HL-60 (cell line): ENCODE measurements at regions not wholly inside any gene's neighbourhood (a gene's known extent, or its start where the extent isn't known, plus 50 kb on each side); places are given as distances from the start of the nearest gene placed in this dataset.

Experiments
- DNase-seq, 2 experiments: peaks; one replicate each; pipeline ENCODE4 v3.0.0-alpha.2; 2010 to 2020; ENCODE audit warnings: low read depth in 1 of 2, low spot score in 1 of 2
- H3K27ac ChIP-seq: fragments of 250-450 bp; sonication (Bioruptor Pico); replicated peaks from 2 replicates; pipeline ENCODE4 v1.5.1; 2020; ENCODE audit warnings: mild to moderate bottlenecking, moderate library complexity
- H3K27me3 ChIP-seq: fragments of 250-450 bp; sonication (Bioruptor Pico); 2 replicates; pipeline ENCODE4 v1.5.1; 2021; ENCODE audit warnings: mild to moderate bottlenecking, moderate library complexity; ENCODE audit not compliant: insufficient read depth, poor library complexity, severe bottlenecking
- H3K4me3 ChIP-seq: replicated peaks from 2 replicates; pipeline ENCODE4 v1.5.1; 2011; ENCODE audit warnings: mild to moderate bottlenecking, control low read depth, low read length; ENCODE audit not compliant: insufficient read depth
- GABPA ChIP-seq: IDR thresholded peaks from 2 replicates; pipeline ENCODE4 v1.6.1; 2012; ENCODE audit warnings: low read depth
- POLR2AphosphoS5 ChIP-seq: IDR thresholded peaks from 2 replicates; pipeline ENCODE4 v1.6.1; 2012; ENCODE audit warnings: low read depth
- SPI1 ChIP-seq: IDR thresholded peaks from 2 replicates; pipeline ENCODE4 v1.6.1; 2012; ENCODE audit warnings: low read depth, mild to moderate bottlenecking, borderline replicate concordance
- TF ChIP-seq, protein P1 (sequence below): IDR thresholded peaks from one replicate; pipeline ENCODE4 v1.5.1; 2011; ENCODE audit warnings: low read length, control low read depth, inconsistent platforms; ENCODE audit not compliant: insufficient read depth
- TF ChIP-seq, protein P2 (sequence below): IDR thresholded peaks from 2 replicates; pipeline ENCODE4 v1.6.1; 2012; ENCODE audit warnings: low read depth; ENCODE audit not compliant: insufficient replicate concordance

DNA sequence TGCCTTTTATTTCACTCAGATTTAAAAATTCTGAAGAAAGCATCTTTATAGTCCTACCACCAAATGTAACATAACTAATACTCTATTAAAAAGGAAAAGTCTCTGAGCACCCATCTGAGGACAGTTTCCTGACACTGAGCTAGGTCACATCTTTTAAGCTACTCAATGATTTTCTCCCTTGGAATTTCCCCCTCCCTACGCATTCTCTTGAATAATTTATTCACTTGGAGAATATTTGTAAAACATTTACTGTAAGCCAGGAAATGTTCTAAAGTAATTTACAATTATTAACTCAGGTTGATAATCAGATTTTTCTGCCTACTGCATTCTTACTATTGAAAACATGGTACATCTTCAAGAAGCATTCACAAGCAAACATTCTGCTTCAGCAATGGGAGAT is 297.2 kb upstream of the VSTM2A start:
- no peaks in the 10 kb centered on the region for H3K27me3 ChIP-seq
- DNase-seq = no peak
- no peak overlapping the region for H3K27ac ChIP-seq
- H3K4me3 ChIP-seq = no peak overlapping the region
- TF ChIP-seq SPI1 = no peak
- no peak for TF ChIP-seq GABPA
- TF ChIP-seq, protein P1, sequence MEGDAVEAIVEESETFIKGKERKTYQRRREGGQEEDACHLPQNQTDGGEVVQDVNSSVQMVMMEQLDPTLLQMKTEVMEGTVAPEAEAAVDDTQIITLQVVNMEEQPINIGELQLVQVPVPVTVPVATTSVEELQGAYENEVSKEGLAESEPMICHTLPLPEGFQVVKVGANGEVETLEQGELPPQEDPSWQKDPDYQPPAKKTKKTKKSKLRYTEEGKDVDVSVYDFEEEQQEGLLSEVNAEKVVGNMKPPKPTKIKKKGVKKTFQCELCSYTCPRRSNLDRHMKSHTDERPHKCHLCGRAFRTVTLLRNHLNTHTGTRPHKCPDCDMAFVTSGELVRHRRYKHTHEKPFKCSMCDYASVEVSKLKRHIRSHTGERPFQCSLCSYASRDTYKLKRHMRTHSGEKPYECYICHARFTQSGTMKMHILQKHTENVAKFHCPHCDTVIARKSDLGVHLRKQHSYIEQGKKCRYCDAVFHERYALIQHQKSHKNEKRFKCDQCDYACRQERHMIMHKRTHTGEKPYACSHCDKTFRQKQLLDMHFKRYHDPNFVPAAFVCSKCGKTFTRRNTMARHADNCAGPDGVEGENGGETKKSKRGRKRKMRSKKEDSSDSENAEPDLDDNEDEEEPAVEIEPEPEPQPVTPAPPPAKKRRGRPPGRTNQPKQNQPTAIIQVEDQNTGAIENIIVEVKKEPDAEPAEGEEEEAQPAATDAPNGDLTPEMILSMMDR = no peak
- no peak for TF ChIP-seq POLR2AphosphoS5
- TF ChIP-seq, protein P2, sequence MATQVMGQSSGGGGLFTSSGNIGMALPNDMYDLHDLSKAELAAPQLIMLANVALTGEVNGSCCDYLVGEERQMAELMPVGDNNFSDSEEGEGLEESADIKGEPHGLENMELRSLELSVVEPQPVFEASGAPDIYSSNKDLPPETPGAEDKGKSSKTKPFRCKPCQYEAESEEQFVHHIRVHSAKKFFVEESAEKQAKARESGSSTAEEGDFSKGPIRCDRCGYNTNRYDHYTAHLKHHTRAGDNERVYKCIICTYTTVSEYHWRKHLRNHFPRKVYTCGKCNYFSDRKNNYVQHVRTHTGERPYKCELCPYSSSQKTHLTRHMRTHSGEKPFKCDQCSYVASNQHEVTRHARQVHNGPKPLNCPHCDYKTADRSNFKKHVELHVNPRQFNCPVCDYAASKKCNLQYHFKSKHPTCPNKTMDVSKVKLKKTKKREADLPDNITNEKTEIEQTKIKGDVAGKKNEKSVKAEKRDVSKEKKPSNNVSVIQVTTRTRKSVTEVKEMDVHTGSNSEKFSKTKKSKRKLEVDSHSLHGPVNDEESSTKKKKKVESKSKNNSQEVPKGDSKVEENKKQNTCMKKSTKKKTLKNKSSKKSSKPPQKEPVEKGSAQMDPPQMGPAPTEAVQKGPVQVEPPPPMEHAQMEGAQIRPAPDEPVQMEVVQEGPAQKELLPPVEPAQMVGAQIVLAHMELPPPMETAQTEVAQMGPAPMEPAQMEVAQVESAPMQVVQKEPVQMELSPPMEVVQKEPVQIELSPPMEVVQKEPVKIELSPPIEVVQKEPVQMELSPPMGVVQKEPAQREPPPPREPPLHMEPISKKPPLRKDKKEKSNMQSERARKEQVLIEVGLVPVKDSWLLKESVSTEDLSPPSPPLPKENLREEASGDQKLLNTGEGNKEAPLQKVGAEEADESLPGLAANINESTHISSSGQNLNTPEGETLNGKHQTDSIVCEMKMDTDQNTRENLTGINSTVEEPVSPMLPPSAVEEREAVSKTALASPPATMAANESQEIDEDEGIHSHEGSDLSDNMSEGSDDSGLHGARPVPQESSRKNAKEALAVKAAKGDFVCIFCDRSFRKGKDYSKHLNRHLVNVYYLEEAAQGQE = no peak

DNA sequence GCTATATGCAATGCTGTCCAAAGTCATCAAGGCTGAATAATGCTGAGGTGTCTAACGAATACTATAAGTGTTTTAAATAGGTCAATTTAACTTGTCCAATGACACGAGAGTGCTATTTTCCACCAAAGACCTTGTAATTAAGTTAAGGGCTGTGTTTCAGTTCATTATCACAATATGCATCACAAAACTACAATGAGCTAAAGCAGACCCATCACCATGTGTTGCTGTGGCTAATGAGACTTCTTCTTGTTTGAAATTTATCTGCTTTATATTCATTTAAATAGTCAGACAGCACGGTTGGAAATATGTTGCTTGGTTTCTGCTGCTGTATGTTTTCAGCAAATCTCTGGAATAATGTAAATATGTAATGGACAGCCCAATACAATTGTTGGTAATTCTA is 292.5 kb upstream of the VSTM2A start:
- Histone ChIP-seq H3K27ac (no peak overlapping the region), H3K4me3 (no peak overlapping the region), H3K27me3 (no peaks in the 10 kb centered on the region)
- TF ChIP-seq SPI1 = no peak
- no peak for TF ChIP-seq GABPA
- no peak for TF ChIP-seq POLR2AphosphoS5
- TF ChIP-seq, protein P1 = no peak
- TF ChIP-seq, protein P2 = no peak
- DNase-seq = no peak

DNA sequence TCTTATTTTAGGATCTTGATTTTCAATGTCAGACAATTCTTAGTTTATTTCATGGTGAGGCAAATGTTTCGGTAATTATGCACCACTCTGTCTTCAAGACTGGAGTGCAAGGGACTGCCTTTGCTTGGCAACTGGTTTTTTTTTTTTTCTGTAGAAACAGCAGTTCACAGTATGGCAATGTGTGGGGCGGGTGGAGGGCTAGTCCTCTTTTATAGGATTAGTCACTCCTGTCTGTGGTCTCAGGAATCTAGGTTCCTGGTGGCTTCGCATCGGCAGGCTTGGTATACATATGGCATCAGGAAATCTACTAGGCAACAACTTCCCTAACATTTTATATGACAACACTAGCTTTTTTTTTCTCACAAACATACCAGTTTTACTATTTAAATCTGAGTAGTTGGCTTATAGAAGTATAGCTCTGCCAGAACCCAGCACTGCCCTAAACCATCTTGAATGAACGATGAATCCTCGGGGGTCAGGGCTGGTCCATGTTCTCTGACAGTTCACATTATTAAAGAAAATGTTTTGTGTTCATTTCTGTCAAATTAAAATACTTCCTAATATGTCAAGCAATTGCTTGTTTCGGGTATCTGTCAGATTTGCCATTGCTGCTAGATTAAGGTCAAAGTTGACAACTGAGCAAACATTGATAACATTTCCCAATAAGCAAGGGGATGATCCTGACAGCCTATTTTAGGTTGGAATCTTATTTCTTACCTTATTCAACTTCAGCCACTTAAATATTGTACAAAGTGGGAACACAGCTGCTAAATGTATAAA is 289.7 kb upstream of the VSTM2A start:
- TF ChIP-seq, protein P2 = no peak
- TF ChIP-seq SPI1 (no peak), POLR2AphosphoS5 (no peak), GABPA (no peak)
- TF ChIP-seq, protein P1 = no peak
- DNase-seq = no peak
- Histone ChIP-seq H3K4me3 (no peak overlapping the region), H3K27me3 (no peaks in the 10 kb centered on the region), H3K27ac (no peak overlapping the region)
